Fibroblast of lung (primary cell): ENCODE measurements at regions not wholly inside any gene's neighbourhood (a gene's known extent, or its start where the extent isn't known, plus 50 kb on each side); places are given as distances from the start of the nearest gene placed in this dataset.

Source experiments
- EZH2 ChIP-seq: IDR thresholded peaks from 2 replicates; pipeline ENCODE4 v1.5.1; 2012; ENCODE audit warnings: low read length, control low read depth, mild to moderate bottlenecking; ENCODE audit errors: missing control alignments
- TF ChIP-seq, protein P1 (sequence below), 2 donors: IDR thresholded peaks in 1 of 2; conservative IDR thresholded peaks in 1 of 2; 1 replicate in 1 of 2; 2 replicates in 1 of 2; pipeline ENCODE4 v1.5.1; 2011 to 2012; ENCODE audit warnings: low read length in 2 of 2, control low read depth in 1 of 2, inconsistent platforms in 1 of 2, low read depth in 1 of 2, mild to moderate bottlenecking in 1 of 2

- TF ChIP-seq, protein P1, sequence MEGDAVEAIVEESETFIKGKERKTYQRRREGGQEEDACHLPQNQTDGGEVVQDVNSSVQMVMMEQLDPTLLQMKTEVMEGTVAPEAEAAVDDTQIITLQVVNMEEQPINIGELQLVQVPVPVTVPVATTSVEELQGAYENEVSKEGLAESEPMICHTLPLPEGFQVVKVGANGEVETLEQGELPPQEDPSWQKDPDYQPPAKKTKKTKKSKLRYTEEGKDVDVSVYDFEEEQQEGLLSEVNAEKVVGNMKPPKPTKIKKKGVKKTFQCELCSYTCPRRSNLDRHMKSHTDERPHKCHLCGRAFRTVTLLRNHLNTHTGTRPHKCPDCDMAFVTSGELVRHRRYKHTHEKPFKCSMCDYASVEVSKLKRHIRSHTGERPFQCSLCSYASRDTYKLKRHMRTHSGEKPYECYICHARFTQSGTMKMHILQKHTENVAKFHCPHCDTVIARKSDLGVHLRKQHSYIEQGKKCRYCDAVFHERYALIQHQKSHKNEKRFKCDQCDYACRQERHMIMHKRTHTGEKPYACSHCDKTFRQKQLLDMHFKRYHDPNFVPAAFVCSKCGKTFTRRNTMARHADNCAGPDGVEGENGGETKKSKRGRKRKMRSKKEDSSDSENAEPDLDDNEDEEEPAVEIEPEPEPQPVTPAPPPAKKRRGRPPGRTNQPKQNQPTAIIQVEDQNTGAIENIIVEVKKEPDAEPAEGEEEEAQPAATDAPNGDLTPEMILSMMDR (conservative IDR thresholded peaks at IDR 0.05 in 1 of 2, IDR thresholded peaks at IDR 0.05 in 1 of 2; ENCODE audit: low read depth in 1 of 2, low read length in 2 of 2): no peak
- no peak for TF ChIP-seq EZH2
Measured at GRCh38 chr2:217370391-217370790, 510.5 kb upstream of the TNP1 start.
